Coronary artery (tissue), 2 donors: ENCODE measurements at regions not wholly inside any gene's neighbourhood (a gene's known extent, or its start where the extent isn't known, plus 50 kb on each side); places are given as distances from the start of the nearest gene placed in this dataset.

Experiments used
- DNase-seq: peaks from one replicate; pipeline ENCODE4 v3.0.0-alpha.2; 2017; ENCODE audit warnings: low spot score
- H3K27ac ChIP-seq, 2 donors: fragments of 200-600 bp; sonication (generic); one replicate each; pipeline ENCODE4 v1.5.1; 2016 to 2019
- H3K4me3 ChIP-seq: fragments of 200-600 bp; sonication (generic); 2 replicates; pipeline ENCODE4 v1.5.1; 2016; ENCODE audit warnings: mild to moderate bottlenecking, moderate library complexity
- CTCF ChIP-seq: fragments of 200-600 bp; sonication (generic); IDR thresholded peaks from one replicate; pipeline ENCODE4 v1.5.1; 2019; ENCODE audit warnings: antibody characterized with exemption

GRCh38 chr18:24790347-24790746 is 329.9 kb downstream of the HRH4 start:
- no peak for TF ChIP-seq CTCF
- Histone ChIP-seq H3K27ac (no peak overlapping the region), H3K4me3 (no peak overlapping the region)
- no peak for DNase-seq

- Histone ChIP-seq H3K27ac (no peak overlapping the region), H3K4me3 (no peak overlapping the region)
- DNase-seq = no peak
- TF ChIP-seq CTCF = no peak
These were observed 331.5 kb downstream of the HRH4 start for GRCh38 chr18:24791751-24792545.

GRCh38 chr18:24793742-24794141 is 333.3 kb downstream of the HRH4 start:
- no peak for DNase-seq
- no peak overlapping the region for H3K27ac ChIP-seq
- no peak for TF ChIP-seq CTCF

DNA sequence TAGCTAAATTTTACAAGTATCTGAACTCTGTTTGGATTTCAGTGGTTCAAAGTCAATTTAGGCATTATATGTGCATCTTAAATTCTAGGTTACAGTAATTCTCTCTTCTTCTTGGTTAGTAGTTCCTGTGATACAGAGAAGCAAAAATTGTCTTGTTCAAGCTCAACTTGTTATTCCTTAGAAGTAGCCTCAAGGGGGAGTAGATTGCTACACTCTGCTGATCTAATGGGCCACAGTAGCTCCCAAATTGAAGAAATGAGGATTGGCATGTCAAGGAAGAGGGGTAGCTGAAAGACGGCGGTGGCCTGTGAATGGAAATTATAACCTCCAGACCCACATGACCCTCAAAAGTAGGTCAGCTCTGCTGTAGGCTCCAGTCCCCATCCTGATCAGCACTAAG is 334.7 kb downstream of the HRH4 start:
- H3K4me3 ChIP-seq = no peak overlapping the region
- no peak for TF ChIP-seq CTCF
- no peak overlapping the region for H3K27ac ChIP-seq
- DNase-seq = no peak

More at GRCh38 chr18:24793742-24794141, 333.3 kb downstream of the HRH4 start:
- H3K4me3 ChIP-seq = no peak overlapping the region

- no peak for TF ChIP-seq CTCF
- H3K27ac ChIP-seq = no peak overlapping the region
- no peak for DNase-seq
- no peak overlapping the region for H3K4me3 ChIP-seq
These were observed 337.5 kb downstream of the HRH4 start for GRCh38 chr18:24797981-24798380.

DNA sequence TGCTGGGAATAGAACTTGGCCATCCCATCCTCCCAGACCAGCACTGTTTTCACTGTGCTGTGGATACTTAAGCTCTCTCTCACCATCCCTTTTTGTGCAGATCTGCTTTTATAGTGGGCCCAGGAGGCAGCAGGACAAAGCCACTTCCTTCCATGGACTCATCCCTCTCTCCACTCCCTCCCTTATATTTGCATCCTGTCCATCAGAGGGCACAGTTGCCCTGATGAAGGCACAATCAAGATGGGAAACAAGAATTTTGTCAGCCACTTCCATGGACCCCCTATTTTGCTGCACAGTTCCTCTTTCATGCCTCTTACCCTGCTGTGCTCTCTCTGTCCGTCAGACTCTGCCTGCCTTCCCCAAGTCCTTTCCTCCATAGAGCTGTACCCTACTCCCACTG is 338.7 kb downstream of the HRH4 start:
- no peak for DNase-seq
- Histone ChIP-seq H3K4me3 (no peak overlapping the region), H3K27ac (no peak overlapping the region)
- TF ChIP-seq CTCF = no peak

- Histone ChIP-seq H3K4me3 (no peak overlapping the region), H3K27ac (no peak overlapping the region)
- DNase-seq = no peak
- TF ChIP-seq CTCF = no peak
These were observed 339.3 kb downstream of the HRH4 start for GRCh38 chr18:24799720-24800119.
